CD4-positive, alpha-beta T cell (primary cell): ENCODE measurements at regions not wholly inside any gene's neighbourhood (a gene's known extent, or its start where the extent isn't known, plus 50 kb on each side); places are given as distances from the start of the nearest gene placed in this dataset.

Experiments
- ATAC-seq: fragments of 200-7000 bp; cut with Tn5 transposase; one replicate; pipeline ENCODE4 v1.10.0; 2022; ENCODE audit warnings: mild to moderate bottlenecking; ENCODE audit not compliant: poor library complexity
- CTCF ChIA-PET: fragments of 350-600 bp; sonication (Branson Sonifier 250); formaldehyde crosslinking; loops from one replicate; lab custom pipeline; 2021; ENCODE audit warnings: antibody characterized with exemption, inconsistent platforms; lab: Charles Lee
- POLR2A ChIA-PET: fragments of 350-600 bp; sonication (Branson Sonifier 250); formaldehyde crosslinking; loops from one replicate; lab custom pipeline; 2021; ENCODE audit warnings: antibody characterized with exemption, inconsistent platforms; lab: Charles Lee
- DNase-seq, 14 experiments: peaks; one replicate each; pipeline ENCODE4 v3.0.0-alpha.2; 2013 to 2020; ENCODE audit warnings: mixed read lengths in 2 of 14
- H3K27ac ChIP-seq, 2 donors: one replicate each; pipeline versions ENCODE4 v1.5.1 to v1.7.0; 2013; ENCODE audit warnings: low read length in 2 of 2, low read depth in 1 of 2, mild to moderate bottlenecking in 1 of 2
- H3K27me3 ChIP-seq, 2 experiments: 1 replicate in 1 of 2; 2 replicates in 1 of 2; pipeline versions ENCODE4 v1.6.1 to v1.7.0; 2013; ENCODE audit warnings: low read length in 2 of 2, control low read depth in 1 of 2, mild to moderate bottlenecking in 1 of 2, moderate library complexity in 1 of 2; ENCODE audit not compliant: insufficient read depth in 2 of 2, control insufficient read depth in 1 of 2
- H3K36me3 ChIP-seq: one replicate; pipeline ENCODE4 v1.6.1; 2013; ENCODE audit warnings: low read length, control low read depth; ENCODE audit not compliant: insufficient read depth
- H3K4me1 ChIP-seq: one replicate; pipeline ENCODE4 v1.6.1; 2013; ENCODE audit warnings: low read length, control low read depth; ENCODE audit not compliant: insufficient read depth
- H3K4me3 ChIP-seq: one replicate; pipeline ENCODE4 v1.5.1; 2013; ENCODE audit warnings: mild to moderate bottlenecking, low read length, moderate library complexity
- H3K9me3 ChIP-seq, 2 experiments: 1 replicate in 1 of 2; 2 replicates in 1 of 2; pipeline versions ENCODE4 v1.6.1 to v1.7.0; 2013; ENCODE audit warnings: low read length in 2 of 2, mild to moderate bottlenecking in 2 of 2, control low read depth in 1 of 2, moderate library complexity in 1 of 2; ENCODE audit not compliant: control insufficient read depth in 1 of 2, insufficient read depth in 1 of 2
- H3K27ac Mint-ChIP-seq: one replicate; pipeline ENCODE4 v1.8.0; 2020; ENCODE audit warnings: mixed read lengths
- H3K27me3 Mint-ChIP-seq: one replicate; pipeline ENCODE4 v1.8.0; 2021; ENCODE audit warnings: mixed read lengths
- H3K36me3 Mint-ChIP-seq: one replicate; pipeline ENCODE4 v1.8.0; 2021; ENCODE audit warnings: low read depth, mixed read lengths
- H3K4me1 Mint-ChIP-seq: one replicate; pipeline ENCODE4 v1.8.0; 2021; ENCODE audit warnings: low read depth, mixed read lengths
- H3K4me3 Mint-ChIP-seq: one replicate; pipeline ENCODE4 v1.8.0; 2020; ENCODE audit warnings: mild to moderate bottlenecking, mixed read lengths
- H3K9me3 Mint-ChIP-seq: one replicate; pipeline ENCODE4 v1.8.0; 2020; ENCODE audit warnings: mixed read lengths
- CTCF ChIP-seq: fragments of 200-600 bp; IDR thresholded peaks from one replicate; pipeline ENCODE4 v1.8.0; 2022; ENCODE audit warnings: antibody characterized with exemption, mild to moderate bottlenecking
- intact Hi-C, 2 experiments: fragments of 100-400 bp; cut with DNase I in 1 of 2; cut with micrococcal nuclease in 1 of 2; formaldehyde crosslinking; loops; one replicate each; pipeline versions ENCODE4 v1.15.1 to v1.9.0; 2023 to 2025; cut with DNase I, micrococcal nuclease

GRCh38 chr22:23519442-23520157, 60.5 kb downstream of the IGLL1 start:
- ChIA-PET POLR2A (no interaction called here), CTCF (no interaction called here)
- peaks cover 16% of the 10 kb centered on the region for H3K4me1 ChIP-seq
- intact Hi-C loops = no loop called here
- Mint-ChIP-seq H3K36me3 (no peaks in the 10 kb centered on the region), H3K9me3 (no peaks in the 10 kb centered on the region), H3K27ac (no peak overlapping the region), H3K4me1 (peaks cover 4% of the 10 kb centered on the region), H3K4me3 (no peak overlapping the region), H3K27me3 (peaks cover 39% of the 10 kb centered on the region)
- peaks cover 20 to 25% of the 10 kb centered on the region in 2 experiments for H3K27me3 ChIP-seq
- H3K9me3 ChIP-seq = peaks cover 0 to 11% of the 10 kb centered on the region in 2 experiments
- H3K27ac ChIP-seq = no peak overlapping the region
- ATAC-seq (no peak), DNase-seq (no peak)
- TF ChIP-seq CTCF = no peak
- H3K36me3 ChIP-seq = no peaks in the 10 kb centered on the region
- no peak overlapping the region for H3K4me3 ChIP-seq

GRCh38 chr22:23518376-23519187, 61.5 kb downstream of the IGLL1 start:
- H3K4me3 Mint-ChIP-seq = peak overlapping the region; percentile 25
- H3K36me3 ChIP-seq = no peaks in the 10 kb centered on the region

More at GRCh38 chr22:23518376-23519187, 61.5 kb downstream of the IGLL1 start:
- Histone ChIP-seq H3K4me1 (peaks cover 16% of the 10 kb centered on the region), H3K4me3 (no peak overlapping the region), H3K9me3 (peaks cover 0 to 11% of the 10 kb centered on the region in 2 experiments), H3K27ac (no peak overlapping the region), H3K27me3 (peaks cover 20 to 25% of the 10 kb centered on the region in 2 experiments)
- no peak overlapping the region for H3K27ac Mint-ChIP-seq
- ATAC-seq (no peak), DNase-seq (no peak)
- ChIA-PET CTCF (no interaction called here), POLR2A (no interaction called here)
- TF ChIP-seq CTCF = no peak
- no peaks in the 10 kb centered on the region for H3K36me3 Mint-ChIP-seq
- peaks cover 4% of the 10 kb centered on the region for H3K4me1 Mint-ChIP-seq
- H3K9me3 Mint-ChIP-seq = no peaks in the 10 kb centered on the region
- intact Hi-C loops = no loop called here
- peaks cover 39% of the 10 kb centered on the region for H3K27me3 Mint-ChIP-seq
